Suprapubic skin (tissue), 4 donors: ENCODE measurements at regions not wholly inside any gene's neighbourhood (a gene's known extent, or its start where the extent isn't known, plus 50 kb on each side); places are given as distances from the start of the nearest gene placed in this dataset.

Experiments
- DNase-seq, 2 donors: peaks; one replicate each; pipeline ENCODE4 v3.0.0-alpha.2; 2019; ENCODE audit warnings: low spot score in 2 of 2
- H3K27ac ChIP-seq: fragments of 200-600 bp; sonication (generic); one replicate; pipeline ENCODE4 v1.5.1; 2019
- H3K27me3 ChIP-seq: fragments of 200-600 bp; sonication (generic); one replicate; pipeline ENCODE4 v1.5.1; 2019
- H3K36me3 ChIP-seq: fragments of 200-600 bp; sonication (generic); one replicate; pipeline ENCODE4 v1.5.1; 2019
- H3K4me1 ChIP-seq: fragments of 200-600 bp; sonication (generic); one replicate; pipeline ENCODE4 v1.5.1; 2019
- H3K4me3 ChIP-seq: fragments of 200-600 bp; sonication (generic); one replicate; pipeline ENCODE4 v1.5.1; 2019; ENCODE audit warnings: mild to moderate bottlenecking
- H3K9me3 ChIP-seq: fragments of 200-600 bp; sonication (generic); one replicate; pipeline ENCODE4 v1.5.1; 2019
- EP300 ChIP-seq: sonication (generic); formaldehyde crosslinking; IDR thresholded peaks from one replicate; pipeline ENCODE4 v1.6.1; 2017; ENCODE audit warnings: antibody characterized with exemption
- POLR2A ChIP-seq, 2 donors: fragments of 450-650 bp; IDR thresholded peaks; one replicate each; pipeline ENCODE4 v1.6.1; 2017; ENCODE audit warnings: antibody characterized with exemption in 2 of 2, mild to moderate bottlenecking in 2 of 2, moderate library complexity in 2 of 2
- POLR2AphosphoS5 ChIP-seq, 3 donors: sonication (generic); formaldehyde crosslinking; IDR thresholded peaks; one replicate each; pipeline ENCODE4 v1.6.1; 2017; ENCODE audit warnings: antibody characterized with exemption in 3 of 3
- WGBS: methylation state at CpG from one replicate; pipeline ENCODE4 v1.1.5; 2018; 5-methylcytosine and 5-hydroxymethylcytosine counted together
- TF ChIP-seq, protein P1 (sequence below), 2 donors: fragments of 200-600 bp in 1 of 2; fragments of 450-650 bp in 1 of 2; sonication (generic) in 1 of 2; IDR thresholded peaks; one replicate each; pipeline ENCODE4 v1.5.1; 2016 to 2019; ENCODE audit warnings: antibody characterized with exemption in 2 of 2, mild to moderate bottlenecking in 1 of 2, moderate library complexity in 1 of 2

DNA sequence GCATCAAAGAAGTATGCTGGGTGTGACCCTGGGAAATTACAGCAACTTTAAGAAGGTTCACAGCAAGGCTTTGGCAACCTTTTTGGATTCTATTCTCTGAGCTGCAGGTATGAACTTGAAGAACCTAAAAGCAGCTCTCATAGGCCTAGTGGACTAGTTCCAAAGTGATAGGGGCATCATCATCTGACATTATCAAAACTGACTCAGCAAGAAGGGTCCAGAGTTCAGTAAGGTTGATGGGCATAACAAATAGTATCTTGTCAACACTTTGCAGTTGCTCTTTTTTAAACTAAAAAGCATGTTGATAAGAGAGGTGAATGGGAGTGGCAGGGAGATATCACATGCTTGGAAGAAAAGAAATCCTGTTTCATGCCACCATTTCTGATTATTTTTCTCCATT, 249.3 kb downstream of the ZNF674 start:
- H3K27ac ChIP-seq: no peak overlapping the region
- H3K27me3 ChIP-seq: no peaks in the 10 kb centered on the region
- H3K4me3 ChIP-seq: no peak overlapping the region
- TF ChIP-seq POLR2A (IDR thresholded peaks at IDR 0.05) (no peak), EP300 (no peak), POLR2AphosphoS5 (IDR thresholded peaks at IDR 0.05) (no peak)
- TF ChIP-seq, protein P1, sequence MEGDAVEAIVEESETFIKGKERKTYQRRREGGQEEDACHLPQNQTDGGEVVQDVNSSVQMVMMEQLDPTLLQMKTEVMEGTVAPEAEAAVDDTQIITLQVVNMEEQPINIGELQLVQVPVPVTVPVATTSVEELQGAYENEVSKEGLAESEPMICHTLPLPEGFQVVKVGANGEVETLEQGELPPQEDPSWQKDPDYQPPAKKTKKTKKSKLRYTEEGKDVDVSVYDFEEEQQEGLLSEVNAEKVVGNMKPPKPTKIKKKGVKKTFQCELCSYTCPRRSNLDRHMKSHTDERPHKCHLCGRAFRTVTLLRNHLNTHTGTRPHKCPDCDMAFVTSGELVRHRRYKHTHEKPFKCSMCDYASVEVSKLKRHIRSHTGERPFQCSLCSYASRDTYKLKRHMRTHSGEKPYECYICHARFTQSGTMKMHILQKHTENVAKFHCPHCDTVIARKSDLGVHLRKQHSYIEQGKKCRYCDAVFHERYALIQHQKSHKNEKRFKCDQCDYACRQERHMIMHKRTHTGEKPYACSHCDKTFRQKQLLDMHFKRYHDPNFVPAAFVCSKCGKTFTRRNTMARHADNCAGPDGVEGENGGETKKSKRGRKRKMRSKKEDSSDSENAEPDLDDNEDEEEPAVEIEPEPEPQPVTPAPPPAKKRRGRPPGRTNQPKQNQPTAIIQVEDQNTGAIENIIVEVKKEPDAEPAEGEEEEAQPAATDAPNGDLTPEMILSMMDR (IDR thresholded peaks at IDR 0.05): no peak
- no peaks in the 10 kb centered on the region for H3K9me3 ChIP-seq
- H3K36me3 ChIP-seq: no peaks in the 10 kb centered on the region
- no peaks in the 10 kb centered on the region for H3K4me1 ChIP-seq
- no peak for DNase-seq

DNA sequence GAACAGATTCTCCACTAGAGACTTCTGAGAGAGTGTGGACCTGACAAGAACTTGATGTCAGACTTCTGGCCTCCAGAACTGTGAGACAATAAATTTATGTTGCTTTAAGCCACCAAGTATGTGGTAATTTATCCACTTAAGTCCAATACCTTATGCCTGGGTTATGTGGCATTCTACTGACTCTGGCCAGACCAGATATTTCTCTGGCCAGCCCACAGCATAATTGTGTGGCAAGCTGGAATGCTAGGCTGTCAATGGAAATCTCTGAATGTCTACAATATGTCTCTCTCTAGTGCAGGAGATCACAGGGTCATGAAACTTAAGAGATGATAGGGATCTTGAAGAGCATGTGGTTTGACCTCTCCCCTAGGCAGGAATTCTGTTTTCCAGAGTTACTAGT, 251.0 kb downstream of the ZNF674 start:
- H3K4me1 ChIP-seq: no peaks in the 10 kb centered on the region
- TF ChIP-seq EP300 (no peak), POLR2AphosphoS5 (IDR thresholded peaks at IDR 0.05) (no peak), POLR2A (IDR thresholded peaks at IDR 0.05) (no peak)
- TF ChIP-seq, protein P1 (IDR thresholded peaks at IDR 0.05): no peak
- H3K9me3 ChIP-seq: no peaks in the 10 kb centered on the region
- no peaks in the 10 kb centered on the region for H3K27me3 ChIP-seq
- no peak for DNase-seq
- H3K27ac ChIP-seq: no peak overlapping the region
- no peak overlapping the region for H3K4me3 ChIP-seq
- H3K36me3 ChIP-seq: no peaks in the 10 kb centered on the region

DNA sequence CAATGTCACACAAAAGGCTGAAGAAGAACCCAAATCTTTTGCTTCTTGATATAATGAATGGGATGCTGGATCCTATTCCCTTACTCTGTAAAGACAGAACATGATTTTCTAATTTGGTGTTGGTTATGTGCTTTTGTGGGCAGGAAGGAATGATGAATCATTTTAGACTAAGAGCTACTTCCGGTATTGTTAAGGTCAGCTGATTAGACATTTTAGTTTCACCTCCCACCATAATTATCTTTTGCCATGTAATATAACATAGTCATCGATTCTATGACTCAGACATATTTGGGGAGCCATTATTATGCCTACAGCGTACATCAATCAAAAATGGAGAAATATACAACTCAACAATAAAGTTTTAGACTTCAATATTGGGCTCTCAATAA, 265.3 kb downstream of the ZNF674 start:
- TF ChIP-seq POLR2AphosphoS5 (IDR thresholded peaks at IDR 0.05) (no peak), POLR2A (IDR thresholded peaks at IDR 0.05) (no peak), EP300 (no peak)
- TF ChIP-seq, protein P1 (IDR thresholded peaks at IDR 0.05): no peak
- Histone ChIP-seq H3K4me1 (no peaks in the 10 kb centered on the region), H3K9me3 (no peaks in the 10 kb centered on the region), H3K36me3 (no peaks in the 10 kb centered on the region), H3K27me3 (no peaks in the 10 kb centered on the region), H3K4me3 (no peak overlapping the region), H3K27ac (no peak overlapping the region)
- WGBS: 55% methylated on average over 3 of the region's 3 CpGs
- no peak for DNase-seq

DNA sequence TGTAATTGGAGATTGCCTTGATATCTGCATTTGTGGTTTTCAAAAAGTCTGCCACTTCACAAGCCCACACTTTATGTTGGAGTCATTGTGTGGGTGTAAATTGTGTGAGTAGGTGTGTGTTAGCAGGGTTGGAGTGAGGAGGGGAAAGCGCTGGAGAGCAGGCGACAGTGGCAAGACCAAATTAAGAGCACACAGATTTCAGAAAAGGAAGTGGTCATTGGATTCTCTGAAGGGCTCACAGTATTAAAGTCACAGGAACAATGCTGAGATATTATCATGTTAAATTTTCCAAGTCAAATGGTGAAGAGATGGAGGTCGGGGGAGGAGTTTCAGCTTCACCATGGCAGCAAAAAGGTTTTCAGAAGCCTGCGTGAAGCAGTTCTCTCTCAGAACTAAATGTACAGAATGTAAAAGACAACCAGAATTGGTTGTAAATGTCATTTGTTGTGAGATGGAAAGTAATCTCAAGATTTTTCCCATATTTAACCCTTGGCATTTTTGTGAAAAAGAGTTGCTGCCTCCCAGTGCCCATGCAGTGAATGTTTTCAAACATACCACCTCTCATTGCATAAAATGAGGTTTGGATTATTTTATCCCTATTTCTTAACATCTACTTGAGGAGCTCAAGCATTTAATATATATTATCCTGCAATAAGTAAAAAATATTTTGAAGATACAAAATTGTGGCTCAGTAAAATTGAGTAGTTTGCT, 265.9 kb downstream of the ZNF674 start:
- H3K9me3 ChIP-seq: no peaks in the 10 kb centered on the region
- DNase-seq: no peak
- TF ChIP-seq POLR2AphosphoS5 (IDR thresholded peaks at IDR 0.05): no peak
- TF ChIP-seq, protein P1 (IDR thresholded peaks at IDR 0.05): no peak
- TF ChIP-seq EP300: no peak
- TF ChIP-seq POLR2A (IDR thresholded peaks at IDR 0.05): no peak
- H3K4me3 ChIP-seq: no peak overlapping the region
- H3K36me3 ChIP-seq: no peaks in the 10 kb centered on the region
- no peaks in the 10 kb centered on the region for H3K27me3 ChIP-seq
- WGBS: 63% methylated on average over 4 of the region's 4 CpGs
- H3K4me1 ChIP-seq: no peaks in the 10 kb centered on the region
- H3K27ac ChIP-seq: no peak overlapping the region

DNA sequence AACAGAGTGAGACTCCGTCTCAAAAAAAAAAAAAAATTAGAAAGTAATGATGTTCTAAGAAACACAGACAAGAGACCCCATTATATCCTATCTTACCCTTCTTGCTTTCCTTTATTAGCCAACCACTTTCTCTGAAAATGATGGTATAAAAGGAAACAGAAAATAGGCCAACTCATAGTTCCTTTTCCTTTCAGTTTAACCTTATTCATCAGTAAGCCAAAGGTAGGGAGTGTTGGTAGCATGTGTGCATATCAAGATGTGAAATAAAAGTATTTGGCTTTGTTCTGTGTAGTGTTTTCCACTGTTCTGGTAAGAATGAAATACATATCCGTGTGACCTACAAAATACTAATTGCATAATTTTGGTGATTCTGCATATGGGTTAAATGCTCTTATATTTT, 266.6 kb downstream of the ZNF674 start:
- no peaks in the 10 kb centered on the region for H3K27me3 ChIP-seq
- H3K4me1 ChIP-seq: no peaks in the 10 kb centered on the region
- no peaks in the 10 kb centered on the region for H3K9me3 ChIP-seq
- no peaks in the 10 kb centered on the region for H3K36me3 ChIP-seq
- no peak for DNase-seq
- H3K4me3 ChIP-seq: no peak overlapping the region
- TF ChIP-seq EP300 (no peak), POLR2AphosphoS5 (IDR thresholded peaks at IDR 0.05) (no peak), POLR2A (IDR thresholded peaks at IDR 0.05) (no peak)
- TF ChIP-seq, protein P1 (IDR thresholded peaks at IDR 0.05): no peak
- WGBS: 79% methylated on average over 2 of the region's 2 CpGs
- no peak overlapping the region for H3K27ac ChIP-seq
